GM18870 (cell line): ENCODE measurements at regions not wholly inside any gene's neighbourhood (a gene's known extent, or its start where the extent isn't known, plus 50 kb on each side); places are given as distances from the start of the nearest gene placed in this dataset.

Source experiments
- ATAC-seq: cut with Tn5 transposase; IDR thresholded peaks from one replicate; pipeline ENCODE4 v1.9.1; 2021; ENCODE audit warnings: moderate library complexity; ENCODE audit not compliant: unreplicated experiment

GRCh38 chr11:131118247-131118646 is 202.0 kb upstream of the SNX19 start:
- ATAC-seq: no peak

DNA sequence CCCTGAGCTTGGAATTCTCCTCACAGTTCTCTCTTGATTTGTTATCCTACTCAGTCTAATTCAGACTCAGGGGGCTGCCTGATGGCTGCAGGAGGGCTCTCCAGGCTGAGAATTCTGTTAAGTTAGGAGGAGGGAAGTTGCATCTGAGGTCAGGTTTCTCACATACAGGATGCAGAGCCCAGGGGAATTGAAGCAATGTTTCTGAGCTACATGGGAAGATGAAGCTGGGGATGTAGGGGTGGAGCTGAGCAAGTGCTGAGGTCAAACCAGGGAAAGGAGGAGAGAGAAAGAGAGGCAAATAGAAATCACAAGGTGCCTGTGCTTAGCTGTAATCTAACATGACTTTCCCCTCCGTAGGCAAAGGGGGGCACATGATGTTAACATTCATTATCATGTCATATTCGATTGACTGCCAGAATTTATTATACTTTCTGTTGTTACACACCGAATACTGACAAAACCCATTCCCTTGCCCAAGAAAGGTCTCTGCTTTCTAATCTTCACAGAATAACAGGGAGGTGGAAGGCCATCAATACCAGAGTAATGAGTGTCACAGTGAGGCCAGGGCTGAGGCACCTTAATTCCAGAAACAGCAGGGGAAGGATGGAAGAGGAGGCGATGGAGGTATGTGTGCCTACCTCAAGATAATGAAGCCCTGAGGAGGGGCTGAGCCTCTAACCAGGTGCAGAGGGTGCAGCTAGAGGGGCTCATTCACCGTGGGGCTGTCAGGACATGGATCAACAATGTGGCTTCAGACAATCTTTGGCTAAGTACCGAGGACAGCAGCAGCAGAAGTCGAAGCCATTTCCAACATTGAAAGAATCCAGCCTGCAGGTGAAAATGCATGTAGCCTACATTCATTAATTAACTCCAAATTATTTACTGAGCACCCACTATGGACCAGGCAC is 205.4 kb upstream of the SNX19 start:
- no peak for ATAC-seq

- ATAC-seq: no peak
Measured at GRCh38 chr11:131122448-131122847, 206.2 kb upstream of the SNX19 start.

- no peak for ATAC-seq
Measured at GRCh38 chr11:131129474-131129873, 213.2 kb upstream of the SNX19 start.

GRCh38 chr11:131135611-131136010 is 219.3 kb upstream of the SNX19 start:
- ATAC-seq: no peak

DNA sequence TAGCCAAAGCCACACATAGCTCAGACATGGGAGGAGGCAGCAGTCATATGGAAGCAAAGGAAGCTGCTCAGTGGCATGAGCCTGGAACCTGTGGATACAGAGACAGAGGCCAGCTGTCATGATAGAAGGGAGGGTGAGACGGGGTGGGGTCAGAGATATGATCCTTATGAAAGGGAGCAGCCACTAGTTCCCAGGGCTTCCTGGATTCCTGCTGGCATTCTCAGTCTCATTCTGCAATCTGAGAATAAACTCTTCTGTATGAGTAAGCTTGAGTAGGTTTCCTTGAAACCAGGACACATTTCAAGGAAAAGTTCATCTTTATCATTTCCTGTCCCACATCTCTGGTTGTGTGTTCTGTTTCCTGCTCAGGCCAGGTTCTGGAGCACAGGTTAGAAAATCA is 220.2 kb upstream of the SNX19 start:
- no peak for ATAC-seq

- ATAC-seq: no peak
Measured at GRCh38 chr11:131137046-131137445, 220.8 kb upstream of the SNX19 start.

GRCh38 chr11:131138731-131139130 is 222.5 kb upstream of the SNX19 start:
- ATAC-seq: no peak

GRCh38 chr11:131145791-131146190 is 224.6 kb upstream of the NTM start:
- ATAC-seq: no peak

DNA sequence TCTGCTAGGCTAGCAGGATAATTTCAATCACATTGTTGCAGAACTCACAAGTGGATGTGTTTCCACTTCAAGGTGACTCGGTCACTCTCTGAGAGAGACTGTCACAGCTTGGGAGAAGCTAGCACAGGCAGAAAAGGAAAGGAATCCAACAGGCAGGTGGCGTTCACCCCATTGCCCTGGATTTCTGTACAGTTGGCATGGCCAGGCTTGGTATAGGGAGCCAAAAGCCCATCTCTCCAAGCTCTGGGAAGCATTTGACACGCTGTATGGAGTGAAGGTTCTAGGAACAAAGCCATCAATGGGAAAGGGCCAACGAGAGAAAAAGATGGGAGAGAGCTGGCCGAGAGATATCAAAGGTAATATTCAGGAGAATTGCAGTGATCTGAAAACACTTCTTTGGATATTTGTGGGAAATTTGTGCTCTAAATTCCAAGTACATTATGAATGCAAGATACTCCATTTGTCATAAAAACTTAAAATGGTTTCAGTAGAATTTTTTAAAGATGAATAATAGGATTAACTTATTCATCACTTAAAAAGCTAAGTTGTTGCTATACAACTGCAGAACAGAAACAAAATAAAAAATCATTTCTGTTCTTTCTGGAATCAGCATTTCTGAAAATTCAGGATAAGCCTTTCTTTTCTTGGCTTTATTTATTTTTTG is 223.5 kb upstream of the NTM start:
- ATAC-seq: no peak

GRCh38 chr11:131154351-131154750 is 216.1 kb upstream of the NTM start:
- ATAC-seq: no peak

DNA sequence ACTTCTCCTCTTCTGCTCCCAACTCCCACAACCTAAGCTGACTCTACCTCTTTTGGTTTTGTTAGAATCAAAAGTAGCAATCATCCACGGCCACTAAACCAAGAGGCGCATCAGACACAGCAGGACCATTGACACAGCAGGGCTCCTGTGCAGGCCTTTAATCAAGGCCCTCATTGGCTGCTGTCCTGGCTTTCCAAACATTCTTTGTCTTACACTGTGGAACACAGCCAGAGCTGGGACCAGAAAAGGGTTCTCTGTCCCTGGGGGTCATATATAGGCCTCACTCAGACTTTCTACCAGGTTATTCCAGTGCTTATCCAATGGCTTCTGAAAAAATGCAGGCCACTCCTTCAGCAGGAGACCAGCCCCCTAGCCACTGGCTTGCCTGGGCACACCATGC is 212.7 kb upstream of the NTM start:
- ATAC-seq: no peak

- no peak for ATAC-seq
Measured at GRCh38 chr11:131160846-131161245, 209.6 kb upstream of the NTM start.

GRCh38 chr11:131163613-131164012 is 206.8 kb upstream of the NTM start:
- ATAC-seq: no peak

DNA sequence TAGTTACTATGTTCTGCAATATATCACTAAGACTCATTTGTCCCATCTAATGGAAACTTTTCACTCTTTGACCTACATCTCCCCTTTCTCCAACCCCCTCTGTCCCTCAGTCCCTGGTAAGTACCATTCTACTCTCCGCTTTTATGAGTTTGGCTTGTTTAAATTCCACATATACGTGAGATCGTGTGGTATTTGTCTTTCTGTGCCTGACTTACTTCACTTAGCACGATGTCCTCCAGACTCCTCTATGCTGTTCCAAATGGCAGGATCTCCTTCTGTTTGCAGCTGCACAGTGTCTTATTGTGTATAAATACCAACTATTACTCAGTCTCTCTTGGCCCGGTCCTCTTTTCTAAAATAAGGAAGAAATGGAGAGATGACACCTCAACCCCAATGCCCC is 205.4 kb upstream of the NTM start:
- ATAC-seq: no peak

- no peak for ATAC-seq
Measured at GRCh38 chr11:131168839-131169713, 201.3 kb upstream of the NTM start.

DNA sequence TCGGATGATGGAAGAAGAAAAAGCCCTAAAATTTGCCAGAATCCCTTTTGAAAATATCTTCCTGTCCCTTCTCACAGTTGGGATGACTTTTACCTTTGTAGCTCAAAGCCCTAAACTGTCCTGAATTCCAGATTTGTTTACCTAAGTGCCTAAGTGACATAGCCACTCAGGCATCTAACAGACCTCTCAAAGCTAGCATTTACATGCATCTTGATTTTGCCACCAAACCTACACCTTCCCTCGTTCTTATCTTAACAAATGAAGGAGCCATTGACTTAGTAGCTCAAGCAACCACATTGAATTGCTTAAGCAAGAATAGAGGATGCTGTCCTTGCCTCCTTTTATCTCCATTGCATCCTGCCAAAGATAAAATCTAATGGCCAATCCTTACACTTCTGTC is 198.4 kb upstream of the NTM start:
- no peak for ATAC-seq

GRCh38 chr11:131178020-131178419 is 192.4 kb upstream of the NTM start:
- no peak for ATAC-seq

GRCh38 chr11:131178596-131178995 is 191.8 kb upstream of the NTM start:
- ATAC-seq: no peak

- ATAC-seq: no peak
Measured at GRCh38 chr11:131179836-131180235, 190.6 kb upstream of the NTM start.

DNA sequence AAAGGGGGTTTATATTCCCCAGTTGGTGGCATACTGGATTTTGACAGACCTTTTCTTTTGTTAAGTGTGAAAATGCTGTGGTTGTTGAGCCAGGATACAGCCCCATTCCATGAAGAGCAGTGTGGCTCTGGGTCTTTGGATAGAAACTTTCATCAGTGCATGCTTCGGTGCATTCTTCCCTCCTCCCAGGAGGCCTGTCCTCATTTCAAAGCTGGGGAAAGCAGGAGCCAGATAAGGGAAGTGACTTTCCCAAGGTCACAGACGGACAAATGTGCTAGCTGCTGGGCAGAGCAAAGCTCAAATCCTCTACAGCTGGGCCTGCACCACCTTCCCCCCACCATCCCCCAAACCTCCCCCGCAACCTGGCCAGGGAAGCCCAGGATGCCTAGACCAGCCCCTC is 184.5 kb upstream of the NTM start:
- ATAC-seq: no peak
